SK-N-MC (cell line): ENCODE measurements at regions not wholly inside any gene's neighbourhood (a gene's known extent, or its start where the extent isn't known, plus 50 kb on each side); places are given as distances from the start of the nearest gene placed in this dataset.
"Not testable (repeated sequence)": the region's sequence is repeated elsewhere in the genome, so short reads cannot be mapped to it uniquely, and the experiment has no call there.

Source experiments
- DNase-seq: peaks from one replicate; pipeline ENCODE4 v3.0.0-alpha.2; 2011; ENCODE audit warnings: low read depth, low spot score
- H3K27ac ChIP-seq: fragments of 200-600 bp; sonication (generic); 2 replicates; pipeline ENCODE4 v1.5.1; 2016; ENCODE audit warnings: mixed run types
- H3K36me3 ChIP-seq: fragments of 200-600 bp; sonication (generic); 2 replicates; pipeline ENCODE4 v1.6.1; 2017; ENCODE audit warnings: antibody characterized with exemption, low read length, mixed read lengths; ENCODE audit not compliant: insufficient read depth
- H3K4me3 ChIP-seq: fragments of 200-600 bp; sonication (generic); 2 replicates; pipeline ENCODE4 v1.5.1; 2016
- H3K9ac ChIP-seq: fragments of 200-600 bp; sonication (generic); 2 replicates; pipeline ENCODE4 v1.8.0; 2017; ENCODE audit warnings: mixed run types, mixed read lengths; ENCODE audit not compliant: insufficient read length
- H3K9me3 ChIP-seq: fragments of 200-600 bp; sonication (generic); 2 replicates; pipeline ENCODE4 v1.6.1; 2017; ENCODE audit warnings: low read depth, mild to moderate bottlenecking, antibody characterized with exemption, low read length, moderate library complexity, mixed read lengths
- EZH2 ChIP-seq: fragments of 200-600 bp; sonication (generic); IDR thresholded peaks from one replicate; pipeline ENCODE4 v1.6.1; 2017; ENCODE audit warnings: antibody characterized with exemption
- FOXP2 ChIP-seq: optimal IDR thresholded peaks from 2 replicates; pipeline ENCODE3; 2011; ENCODE audit warnings: mild to moderate bottlenecking, moderate library complexity; ENCODE audit not compliant: insufficient read depth; ENCODE audit errors: extremely low read length, control extremely low read depth
- POLR2AphosphoS5 ChIP-seq: IDR thresholded peaks from 2 replicates; pipeline ENCODE4 v1.6.1; 2012; ENCODE audit warnings: mild to moderate bottlenecking, low read depth, low read length, borderline replicate concordance

DNA sequence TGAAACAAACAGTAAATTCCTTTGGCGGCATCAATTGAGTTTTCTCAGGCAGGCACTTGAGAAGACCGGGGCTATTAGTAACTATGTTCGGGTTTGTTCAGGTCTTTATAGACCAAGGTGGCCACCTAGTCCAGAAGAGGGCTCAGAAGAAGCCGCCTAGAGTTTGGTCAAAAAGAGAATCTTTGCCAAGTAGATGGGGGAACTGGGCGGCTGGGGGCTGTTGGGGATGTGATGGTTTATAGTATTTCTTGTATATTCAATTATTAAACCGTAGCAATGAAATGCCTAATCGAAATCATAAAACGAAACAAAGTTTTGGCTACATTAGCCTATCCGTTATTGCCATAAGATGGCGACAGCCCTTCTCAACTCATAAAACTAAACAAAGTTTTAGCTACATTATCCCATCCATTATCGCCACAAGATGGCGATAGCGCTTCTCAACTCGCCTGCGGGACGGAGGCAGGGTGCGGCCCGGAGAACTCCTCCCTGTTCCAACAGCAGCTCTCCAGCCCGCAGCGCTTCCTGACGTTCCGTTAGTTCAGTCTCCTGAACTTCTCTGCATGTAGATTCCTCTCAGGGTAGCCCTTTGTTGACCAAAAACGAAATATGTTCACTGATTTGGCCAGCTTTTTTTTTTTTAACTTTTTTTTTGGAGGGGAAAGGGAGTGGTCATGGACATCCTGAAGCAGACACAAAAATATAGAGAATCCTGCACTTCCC, 120.5 kb upstream of the PRSS16 start:
- Histone ChIP-seq H3K4me3 (peak overlapping the region; percentile 77), H3K9me3 (no peaks in the 10 kb centered on the region), H3K36me3 (no peaks in the 10 kb centered on the region), H3K27ac (peak overlapping the region; percentile 72), H3K9ac (peak overlapping the region; percentile 65)
- TF ChIP-seq POLR2AphosphoS5 = peak; percentile 44
- TF ChIP-seq FOXP2 = no peak
- no peak for TF ChIP-seq EZH2
- DNase-seq = peak; percentile 77

DNA sequence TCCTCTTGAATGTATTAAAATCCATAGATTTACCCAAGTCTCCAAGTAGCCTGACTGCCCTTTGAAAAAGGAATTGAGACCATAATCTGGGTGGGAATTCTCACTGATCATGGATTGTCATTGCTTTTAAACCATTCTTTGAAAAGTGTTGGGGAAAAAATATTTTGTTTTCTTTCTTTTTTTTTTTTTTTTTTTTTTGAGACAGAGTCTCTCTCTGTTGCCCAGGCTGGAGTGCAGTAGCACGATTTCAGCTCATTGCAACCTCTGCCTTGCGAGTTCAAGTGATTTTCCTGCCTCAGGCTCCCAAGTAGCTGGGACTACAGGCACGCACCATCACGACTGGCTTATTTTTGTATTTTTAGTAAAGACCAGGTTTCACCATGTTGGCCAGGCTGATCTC, 119.6 kb upstream of the PRSS16 start:
- peak overlapping the region; percentile 72; the same call in 1 of the 2 replicates for H3K27ac ChIP-seq
- DNase-seq, H3K36me3 ChIP-seq, H3K4me3 ChIP-seq, H3K9me3 ChIP-seq, H3K9ac ChIP-seq: not testable (repeated sequence)

DNA sequence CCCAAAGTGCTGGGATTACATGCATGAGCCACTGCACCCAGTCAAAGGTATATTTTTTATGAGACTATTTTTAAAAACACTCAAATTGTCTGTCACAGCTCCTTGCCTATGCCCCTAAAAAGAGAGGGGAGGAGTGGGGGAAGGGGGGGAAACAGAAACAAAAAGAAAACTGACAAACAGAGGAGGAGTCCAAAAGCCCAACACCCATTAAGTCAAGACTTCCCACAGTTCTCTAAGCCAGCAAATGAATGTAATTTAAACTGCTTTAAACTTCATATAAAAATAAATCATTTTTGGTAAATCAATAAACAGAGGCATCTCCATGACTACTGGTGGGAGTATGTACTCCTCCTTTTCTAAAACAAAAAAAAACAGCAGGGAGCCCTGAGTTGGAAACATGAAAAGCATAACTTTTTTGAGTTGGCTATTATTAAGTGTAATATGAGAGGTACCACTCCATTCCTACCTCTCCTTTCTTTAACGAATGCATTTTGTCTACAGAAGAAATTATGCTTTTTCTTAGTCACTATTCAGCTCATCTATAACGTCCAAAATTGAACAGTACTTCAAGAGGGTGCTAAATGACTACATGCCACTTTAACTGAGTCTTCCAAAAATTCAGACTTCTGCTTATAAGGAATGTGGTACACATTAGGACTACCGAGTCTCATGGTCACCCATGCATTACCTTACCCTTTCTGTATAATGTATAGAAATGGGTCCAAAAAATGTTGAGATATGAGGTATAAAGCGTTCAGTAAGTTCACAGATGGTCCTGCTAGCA, 119.0 kb upstream of the PRSS16 start:
- DNase-seq = no peak
- peak overlapping the region; percentile 72 for H3K27ac ChIP-seq
- H3K4me3 ChIP-seq = no peak overlapping the region
- H3K9ac ChIP-seq = no peak overlapping the region
- H3K9me3 ChIP-seq = no peaks in the 10 kb centered on the region
- H3K36me3 ChIP-seq = no peaks in the 10 kb centered on the region
- no peak for TF ChIP-seq POLR2AphosphoS5
- no peak for TF ChIP-seq EZH2
- no peak for TF ChIP-seq FOXP2

DNA sequence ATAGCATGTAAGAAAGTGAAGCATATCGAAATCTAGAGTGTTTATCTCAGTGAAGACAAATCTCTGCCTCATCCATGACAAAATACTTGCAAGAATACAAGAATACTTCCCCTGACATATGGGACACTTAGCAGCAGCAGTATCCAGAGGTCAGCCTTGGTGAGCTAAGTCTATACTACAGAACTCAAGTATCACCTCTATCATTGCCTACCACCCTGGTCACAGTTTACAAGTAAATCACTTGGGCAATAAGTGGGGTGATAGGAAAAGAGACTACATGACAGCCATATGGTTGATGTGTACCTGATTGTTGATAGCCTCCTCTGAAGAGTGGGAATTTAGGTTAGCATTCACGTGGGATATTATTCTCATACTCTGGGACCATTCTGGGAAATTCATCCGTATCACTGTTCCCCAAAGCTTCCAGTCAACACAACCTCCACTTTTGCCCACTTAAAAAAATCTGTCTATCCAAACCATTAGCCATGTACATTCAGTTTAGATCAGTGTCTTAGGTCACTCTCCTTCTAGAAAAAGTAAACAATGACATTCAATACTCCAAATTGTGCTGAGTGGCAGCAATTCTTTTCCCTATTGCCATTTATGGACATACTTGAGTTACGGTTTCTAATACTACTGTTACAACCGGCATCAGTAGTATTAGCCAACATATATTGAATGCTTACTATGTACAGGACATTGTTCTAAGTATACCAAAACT, 118.2 kb upstream of the PRSS16 start:
- no peak overlapping the region for H3K9ac ChIP-seq

GRCh38 chr6:27129917-27130316, 117.6 kb upstream of the PRSS16 start:
- Histone ChIP-seq H3K4me3 (no peak overlapping the region), H3K9me3 (no peaks in the 10 kb centered on the region), H3K36me3 (no peaks in the 10 kb centered on the region), H3K27ac (peak overlapping the region; percentile 97), H3K9ac (peak overlapping the region; percentile 81)
- DNase-seq = no peak
- TF ChIP-seq FOXP2 (no peak), POLR2AphosphoS5 (no peak), EZH2 (no peak)

More for the DNA sequence above, 118.2 kb upstream of the PRSS16 start:
- H3K36me3 ChIP-seq = no peaks in the 10 kb centered on the region
- no peaks in the 10 kb centered on the region for H3K9me3 ChIP-seq
- no peak for DNase-seq
- H3K27ac ChIP-seq = peak overlapping the region; percentile 72
- no peak for TF ChIP-seq FOXP2
- TF ChIP-seq EZH2 = no peak
- TF ChIP-seq POLR2AphosphoS5 = no peak
- H3K4me3 ChIP-seq = no peak overlapping the region

GRCh38 chr6:27130668-27131428, 116.7 kb upstream of the PRSS16 start:
- Histone ChIP-seq H3K36me3 (no peaks in the 10 kb centered on the region), H3K9me3 (no peaks in the 10 kb centered on the region), H3K4me3 (peak overlapping the region; percentile 78), H3K27ac (peak overlapping the region; percentile 97), H3K9ac (peak overlapping the region; percentile 81)
- TF ChIP-seq FOXP2 (no peak), EZH2 (no peak)
- no peak for DNase-seq

GRCh38 chr6:27132282-27132531, 115.3 kb upstream of the PRSS16 start:
- H3K4me3 ChIP-seq = peak overlapping the region; percentile 78
- not testable (repeated sequence) for H3K36me3 ChIP-seq, H3K9me3 ChIP-seq, DNase-seq
- TF ChIP-seq POLR2AphosphoS5 = peak; percentile 77; the same call in 1 of the 2 replicates
- H3K27ac ChIP-seq = peak overlapping the region; percentile 97
- H3K9ac ChIP-seq = peak overlapping the region; percentile 81
